K562 (cell line): ENCODE measurements at regions not wholly inside any gene's neighbourhood (a gene's known extent, or its start where the extent isn't known, plus 50 kb on each side); places are given as distances from the start of the nearest gene placed in this dataset.

ENCODE experiments used
- BACH1 ChIP-seq: fragments of 200-800 bp; sonication (Bioruptor generic); IDR thresholded peaks from 2 replicates; pipeline ENCODE4 v1.6.1; 2016; ENCODE audit warnings: missing genetic modification characterization, missing compliant biosample characterization
- BRF1 ChIP-seq: IDR thresholded peaks from 3 replicates; pipeline ENCODE4 v1.6.1; 2011; ENCODE audit warnings: borderline replicate concordance, mild to moderate bottlenecking; ENCODE audit not compliant: insufficient read length; ENCODE audit errors: extremely low read depth
- EHMT2 ChIP-seq: fragments of 450-650 bp; IDR thresholded peaks from 2 replicates; pipeline ENCODE4 v1.6.1; 2018; ENCODE audit warnings: antibody characterized with exemption
- JUND ChIP-seq, 2 experiments: IDR thresholded peaks; 2 replicates in 1 of 2; 3 replicates in 1 of 2; pipeline ENCODE4 v1.6.1; 2011; ENCODE audit warnings: borderline replicate concordance in 2 of 2, low read depth in 2 of 2, low read length in 2 of 2, improper control_type of control experiment in 1 of 2, missing biosample characterization in 1 of 2, missing genetic modification characterization in 1 of 2, missing genetic modification reagents in 1 of 2
- POLR2A ChIP-seq: fragments of 450-650 bp; conservative IDR thresholded peaks from 2 replicates; pipeline ENCODE4 v1.6.1; 2016
- POLR2AphosphoS5 ChIP-seq: IDR thresholded peaks from 2 replicates; pipeline ENCODE4 v1.6.1; 2011; ENCODE audit warnings: mild to moderate bottlenecking, low read depth, low read length, moderate library complexity; ENCODE audit not compliant: control insufficient read depth, insufficient read depth
- ZNF133 ChIP-seq: fragments of 250-450 bp; sonication (Bioruptor Pico); IDR thresholded peaks from 2 replicates; pipeline ENCODE4 v1.4.0; 2020; ENCODE audit warnings: mild to moderate bottlenecking
- ZNF24 ChIP-seq: fragments of 450-650 bp; IDR thresholded peaks from 2 replicates; pipeline ENCODE4 v1.6.1; 2016
- TF ChIP-seq, protein P1 (sequence below): fragments of 250-450 bp; sonication (Bioruptor Pico); IDR thresholded peaks from 2 replicates; pipeline ENCODE4 v1.5.0; 2020; ENCODE audit warnings: mild to moderate bottlenecking
- TF ChIP-seq, protein P2 (sequence below), 3 experiments: IDR thresholded peaks in 2 of 3; conservative IDR thresholded peaks in 1 of 3; 2 replicates each; pipeline ENCODE4 v1.5.1; 2011 to 2012; ENCODE audit warnings: low read length in 3 of 3, mild to moderate bottlenecking in 3 of 3, control low read depth in 2 of 3, improper control_type of control experiment in 1 of 3, inconsistent platforms in 1 of 3, low read depth in 1 of 3, mixed read lengths in 1 of 3, moderate library complexity in 1 of 3; ENCODE audit not compliant: insufficient read depth in 2 of 3
- TF ChIP-seq, protein P3 (sequence below): fragments of 450-650 bp; conservative IDR thresholded peaks from 2 replicates; pipeline ENCODE4 v1.6.1; 2016; ENCODE audit warnings: missing genetic modification characterization, low read depth, mild to moderate bottlenecking, missing compliant biosample characterization, moderate library complexity
- TF ChIP-seq, protein P4 (sequence below): fragments of 450-650 bp; IDR thresholded peaks from 2 replicates; pipeline ENCODE4 v1.6.1; 2018; ENCODE audit not compliant: partially characterized antibody
- TF ChIP-seq, protein P5 (sequence below): sonication (generic); formaldehyde crosslinking; IDR thresholded peaks from 2 replicates; pipeline ENCODE4 v1.8.1; 2023; ENCODE audit warnings: mild to moderate bottlenecking, missing genetic modification reagents, moderate library complexity

DNA sequence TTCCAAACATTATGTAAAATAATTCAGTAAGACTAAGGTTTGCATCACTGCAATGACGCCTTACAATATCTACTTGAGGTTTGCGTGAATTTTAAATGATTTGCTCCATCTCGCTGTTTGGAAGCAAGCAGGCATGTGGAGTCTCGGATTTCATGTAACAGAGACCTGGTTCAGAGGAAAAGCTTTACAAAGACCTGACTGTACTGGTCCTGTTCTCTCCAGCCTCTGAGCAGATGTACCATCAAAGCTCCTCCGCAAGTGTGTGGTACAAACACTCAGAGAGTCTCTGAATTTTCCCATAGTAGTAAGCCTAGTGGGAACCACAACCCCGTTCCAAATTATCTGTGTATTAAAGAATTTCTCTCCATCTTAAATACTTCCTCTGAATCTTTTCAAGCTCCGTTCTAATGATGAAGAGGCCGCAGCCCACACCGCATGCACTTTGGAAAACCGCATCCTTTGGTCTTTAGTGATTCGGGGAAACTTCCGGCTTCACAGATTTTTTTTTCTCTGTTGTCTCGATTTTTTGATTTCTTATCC, 728.1 kb upstream of the SOX11 start:
- TF ChIP-seq EHMT2: no peak
- TF ChIP-seq, protein P1, sequence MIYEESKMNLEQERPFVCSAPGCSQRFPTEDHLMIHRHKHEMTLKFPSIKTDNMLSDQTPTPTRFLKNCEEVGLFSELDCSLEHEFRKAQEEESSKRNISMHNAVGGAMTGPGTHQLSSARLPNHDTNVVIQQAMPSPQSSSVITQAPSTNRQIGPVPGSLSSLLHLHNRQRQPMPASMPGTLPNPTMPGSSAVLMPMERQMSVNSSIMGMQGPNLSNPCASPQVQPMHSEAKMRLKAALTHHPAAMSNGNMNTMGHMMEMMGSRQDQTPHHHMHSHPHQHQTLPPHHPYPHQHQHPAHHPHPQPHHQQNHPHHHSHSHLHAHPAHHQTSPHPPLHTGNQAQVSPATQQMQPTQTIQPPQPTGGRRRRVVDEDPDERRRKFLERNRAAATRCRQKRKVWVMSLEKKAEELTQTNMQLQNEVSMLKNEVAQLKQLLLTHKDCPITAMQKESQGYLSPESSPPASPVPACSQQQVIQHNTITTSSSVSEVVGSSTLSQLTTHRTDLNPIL (CRISPR knock-in tag): no peak
- TF ChIP-seq JUND (IDR thresholded peaks at IDR 0.05; ENCODE audit: borderline replicate concordance, low read depth, low read length): no peak
- no peak for TF ChIP-seq JUND (tag; IDR thresholded peaks at IDR 0.05; ENCODE audit: borderline replicate concordance, low read depth, low read length)
- TF ChIP-seq, protein P2, sequence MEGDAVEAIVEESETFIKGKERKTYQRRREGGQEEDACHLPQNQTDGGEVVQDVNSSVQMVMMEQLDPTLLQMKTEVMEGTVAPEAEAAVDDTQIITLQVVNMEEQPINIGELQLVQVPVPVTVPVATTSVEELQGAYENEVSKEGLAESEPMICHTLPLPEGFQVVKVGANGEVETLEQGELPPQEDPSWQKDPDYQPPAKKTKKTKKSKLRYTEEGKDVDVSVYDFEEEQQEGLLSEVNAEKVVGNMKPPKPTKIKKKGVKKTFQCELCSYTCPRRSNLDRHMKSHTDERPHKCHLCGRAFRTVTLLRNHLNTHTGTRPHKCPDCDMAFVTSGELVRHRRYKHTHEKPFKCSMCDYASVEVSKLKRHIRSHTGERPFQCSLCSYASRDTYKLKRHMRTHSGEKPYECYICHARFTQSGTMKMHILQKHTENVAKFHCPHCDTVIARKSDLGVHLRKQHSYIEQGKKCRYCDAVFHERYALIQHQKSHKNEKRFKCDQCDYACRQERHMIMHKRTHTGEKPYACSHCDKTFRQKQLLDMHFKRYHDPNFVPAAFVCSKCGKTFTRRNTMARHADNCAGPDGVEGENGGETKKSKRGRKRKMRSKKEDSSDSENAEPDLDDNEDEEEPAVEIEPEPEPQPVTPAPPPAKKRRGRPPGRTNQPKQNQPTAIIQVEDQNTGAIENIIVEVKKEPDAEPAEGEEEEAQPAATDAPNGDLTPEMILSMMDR (IDR thresholded peaks at IDR 0.05 in 2 of 3, conservative IDR thresholded peaks at IDR 0.05 in 1 of 3; ENCODE audit: insufficient read depth in 2 of 3, low read depth in 1 of 3, low read length in 3 of 3): no peak
- TF ChIP-seq, protein P3, sequence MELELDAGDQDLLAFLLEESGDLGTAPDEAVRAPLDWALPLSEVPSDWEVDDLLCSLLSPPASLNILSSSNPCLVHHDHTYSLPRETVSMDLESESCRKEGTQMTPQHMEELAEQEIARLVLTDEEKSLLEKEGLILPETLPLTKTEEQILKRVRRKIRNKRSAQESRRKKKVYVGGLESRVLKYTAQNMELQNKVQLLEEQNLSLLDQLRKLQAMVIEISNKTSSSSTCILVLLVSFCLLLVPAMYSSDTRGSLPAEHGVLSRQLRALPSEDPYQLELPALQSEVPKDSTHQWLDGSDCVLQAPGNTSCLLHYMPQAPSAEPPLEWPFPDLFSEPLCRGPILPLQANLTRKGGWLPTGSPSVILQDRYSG (tag): no peak
- no peak for TF ChIP-seq BRF1
- TF ChIP-seq ZNF133 (CRISPR knock-in tag): no peak
- TF ChIP-seq ZNF24: no peak
- TF ChIP-seq, protein P4, sequence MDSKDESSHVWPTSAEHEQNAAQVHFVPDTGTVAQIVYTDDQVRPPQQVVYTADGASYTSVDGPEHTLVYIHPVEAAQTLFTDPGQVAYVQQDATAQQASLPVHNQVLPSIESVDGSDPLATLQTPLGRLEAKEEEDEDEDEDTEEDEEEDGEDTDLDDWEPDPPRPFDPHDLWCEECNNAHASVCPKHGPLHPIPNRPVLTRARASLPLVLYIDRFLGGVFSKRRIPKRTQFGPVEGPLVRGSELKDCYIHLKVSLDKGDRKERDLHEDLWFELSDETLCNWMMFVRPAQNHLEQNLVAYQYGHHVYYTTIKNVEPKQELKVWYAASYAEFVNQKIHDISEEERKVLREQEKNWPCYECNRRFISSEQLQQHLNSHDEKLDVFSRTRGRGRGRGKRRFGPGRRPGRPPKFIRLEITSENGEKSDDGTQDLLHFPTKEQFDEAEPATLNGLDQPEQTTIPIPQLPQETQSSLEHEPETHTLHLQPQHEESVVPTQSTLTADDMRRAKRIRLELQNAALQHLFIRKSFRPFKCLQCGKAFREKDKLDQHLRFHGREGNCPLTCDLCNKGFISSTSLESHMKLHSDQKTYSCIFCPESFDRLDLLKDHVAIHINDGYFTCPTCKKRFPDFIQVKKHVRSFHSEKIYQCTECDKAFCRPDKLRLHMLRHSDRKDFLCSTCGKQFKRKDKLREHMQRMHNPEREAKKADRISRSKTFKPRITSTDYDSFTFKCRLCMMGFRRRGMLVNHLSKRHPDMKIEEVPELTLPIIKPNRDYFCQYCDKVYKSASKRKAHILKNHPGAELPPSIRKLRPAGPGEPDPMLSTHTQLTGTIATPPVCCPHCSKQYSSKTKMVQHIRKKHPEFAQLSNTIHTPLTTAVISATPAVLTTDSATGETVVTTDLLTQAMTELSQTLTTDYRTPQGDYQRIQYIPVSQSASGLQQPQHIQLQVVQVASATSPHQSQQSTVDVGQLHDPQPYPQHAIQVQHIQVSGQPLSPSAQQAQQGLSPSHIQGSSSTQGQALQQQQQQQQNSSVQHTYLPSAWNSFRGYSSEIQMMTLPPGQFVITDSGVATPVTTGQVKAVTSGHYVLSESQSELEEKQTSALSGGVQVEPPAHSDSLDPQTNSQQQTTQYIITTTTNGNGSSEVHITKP: no peak
- TF ChIP-seq POLR2AphosphoS5: no peak
- no peak for TF ChIP-seq BACH1 (tag)
- TF ChIP-seq, protein P5, sequence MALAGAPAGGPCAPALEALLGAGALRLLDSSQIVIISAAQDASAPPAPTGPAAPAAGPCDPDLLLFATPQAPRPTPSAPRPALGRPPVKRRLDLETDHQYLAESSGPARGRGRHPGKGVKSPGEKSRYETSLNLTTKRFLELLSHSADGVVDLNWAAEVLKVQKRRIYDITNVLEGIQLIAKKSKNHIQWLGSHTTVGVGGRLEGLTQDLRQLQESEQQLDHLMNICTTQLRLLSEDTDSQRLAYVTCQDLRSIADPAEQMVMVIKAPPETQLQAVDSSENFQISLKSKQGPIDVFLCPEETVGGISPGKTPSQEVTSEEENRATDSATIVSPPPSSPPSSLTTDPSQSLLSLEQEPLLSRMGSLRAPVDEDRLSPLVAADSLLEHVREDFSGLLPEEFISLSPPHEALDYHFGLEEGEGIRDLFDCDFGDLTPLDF: no peak
- TF ChIP-seq POLR2A: no peak
